Mesendoderm (in vitro differentiated cells): ENCODE measurements at regions not wholly inside any gene's neighbourhood (a gene's known extent, or its start where the extent isn't known, plus 50 kb on each side); places are given as distances from the start of the nearest gene placed in this dataset.

ENCODE experiments used
- DNase-seq: peaks from one replicate; pipeline ENCODE4 v3.0.0; 2013
- H2AK5ac ChIP-seq: 2 replicates; pipeline ENCODE4 v1.6.1; 2013; ENCODE audit warnings: low read length, inconsistent platforms
- H2BK120ac ChIP-seq: 2 replicates; pipeline ENCODE4 v1.6.1; 2013; ENCODE audit warnings: low read depth, mild to moderate bottlenecking, low read length, moderate library complexity, mixed read lengths
- H2BK15ac ChIP-seq: replicated peaks from 2 replicates; pipeline ENCODE4 v1.6.1; 2013; ENCODE audit warnings: low read depth, mild to moderate bottlenecking, moderate library complexity
- H2BK5ac ChIP-seq: 2 replicates; pipeline ENCODE4 v1.6.1; 2013; ENCODE audit warnings: low read length, inconsistent platforms
- H3K18ac ChIP-seq: 2 replicates; pipeline ENCODE4 v1.6.1; 2013; ENCODE audit warnings: mild to moderate bottlenecking, low read length, mixed read lengths
- H3K23ac ChIP-seq: one replicate; pipeline ENCODE4 v1.6.1; 2013; ENCODE audit warnings: low read length
- H3K27ac ChIP-seq: 2 replicates; pipeline ENCODE4 v1.5.1; 2013; ENCODE audit warnings: low read depth, mild to moderate bottlenecking, inconsistent platforms, low read length, moderate library complexity
- H3K27me3 ChIP-seq: 2 replicates; pipeline ENCODE4 v1.6.1; 2013; ENCODE audit warnings: low read length, control low read depth, mild to moderate bottlenecking, inconsistent platforms; ENCODE audit not compliant: insufficient read depth, poor library complexity
- H3K36me3 ChIP-seq: 2 replicates; pipeline ENCODE4 v1.6.1; 2013; ENCODE audit warnings: low read length, inconsistent platforms; ENCODE audit not compliant: control insufficient read depth, insufficient read depth
- H3K4ac ChIP-seq: one replicate; pipeline ENCODE4 v1.6.1; 2013; ENCODE audit warnings: low read depth, mild to moderate bottlenecking, low read length, moderate library complexity
- H3K4me1 ChIP-seq: 2 replicates; pipeline ENCODE4 v1.6.1; 2013; ENCODE audit warnings: low read depth, low read length, inconsistent platforms; ENCODE audit not compliant: control insufficient read depth
- H3K4me2 ChIP-seq: 2 replicates; pipeline ENCODE4 v1.6.1; 2013; ENCODE audit warnings: low read length
- H3K4me3 ChIP-seq: 2 replicates; pipeline ENCODE4 v1.5.1; 2013; ENCODE audit warnings: mild to moderate bottlenecking, low read length
- H3K56ac ChIP-seq: one replicate; pipeline ENCODE4 v1.6.1; 2013; ENCODE audit warnings: low read length
- H3K79me1 ChIP-seq: 2 replicates; pipeline ENCODE4 v1.6.1; 2013; ENCODE audit warnings: low read length, inconsistent platforms
- H3K79me2 ChIP-seq: 2 replicates; pipeline ENCODE4 v1.6.1; 2013; ENCODE audit warnings: mild to moderate bottlenecking, low read length; ENCODE audit not compliant: control insufficient read depth, insufficient read depth
- H3K9ac ChIP-seq: 2 replicates; pipeline ENCODE4 v1.6.1; 2013; ENCODE audit warnings: low read length, inconsistent platforms
- H4K5ac ChIP-seq: one replicate; pipeline ENCODE4 v1.6.1; 2013; ENCODE audit warnings: low read length
- H4K8ac ChIP-seq: one replicate; pipeline ENCODE4 v1.6.1; 2013; ENCODE audit warnings: low read depth, mild to moderate bottlenecking, control low read depth, low read length, moderate library complexity
- WGBS: extraction: QIAGEN DNeasy Blood & Tissue Kit; methylation state at CpG from one replicate; pipeline ENCODE4 v1.1.7; 2013; ENCODE audit warnings: low lambda C conversion rate, missing lambda C conversion rate; ENCODE audit not compliant: insufficient coverage; ENCODE audit errors: extremely low coverage; 5-methylcytosine and 5-hydroxymethylcytosine counted together

- no peak overlapping the region for H3K9ac ChIP-seq
- no peaks in the 10 kb centered on the region for H3K27me3 ChIP-seq
- H3K4me3 ChIP-seq, result no peak overlapping the region
Observed at GRCh38 chr5:136600306-136600705, 235.0 kb upstream of the TRPC7 start.

GRCh38 chr5:136598802-136599404, 233.6 kb upstream of the TRPC7 start:
- Histone ChIP-seq H4K8ac (no peak overlapping the region), H3K79me1 (no peaks in the 10 kb centered on the region), H3K27ac (no peak overlapping the region), H3K9ac (no peak overlapping the region), H3K79me2 (no peaks in the 10 kb centered on the region), H3K36me3 (no peaks in the 10 kb centered on the region), H2BK15ac (no peak overlapping the region), H3K4me3 (no peak overlapping the region), H3K4me1 (no peaks in the 10 kb centered on the region), H4K5ac (no peak overlapping the region), H3K4ac (no peak overlapping the region), H2BK120ac (no peak overlapping the region), H3K18ac (no peak overlapping the region), H3K4me2 (no peak overlapping the region), H3K27me3 (no peaks in the 10 kb centered on the region), H3K23ac (no peak overlapping the region), H2BK5ac (no peak overlapping the region), H2AK5ac (no peak overlapping the region), H3K56ac (no peak overlapping the region)
- DNase-seq, result no peak
- no CpG with 5 or more reads among the region's 3 CpGs for WGBS

More at GRCh38 chr5:136600306-136600705, 235.0 kb upstream of the TRPC7 start:
- Histone ChIP-seq H4K5ac (no peak overlapping the region), H3K79me2 (no peaks in the 10 kb centered on the region), H2BK5ac (no peak overlapping the region), H2BK15ac (no peak overlapping the region), H3K4me2 (no peak overlapping the region), H2BK120ac (no peak overlapping the region), H3K4me1 (no peaks in the 10 kb centered on the region), H2AK5ac (no peak overlapping the region), H3K36me3 (no peaks in the 10 kb centered on the region), H3K27ac (no peak overlapping the region), H3K4ac (no peak overlapping the region), H3K56ac (no peak overlapping the region), H3K23ac (no peak overlapping the region), H4K8ac (no peak overlapping the region), H3K18ac (no peak overlapping the region), H3K79me1 (no peaks in the 10 kb centered on the region)
- no peak for DNase-seq
- no CpG with 5 or more reads among the region's 1 CpG for WGBS

- Histone ChIP-seq H3K27ac (no peak overlapping the region), H3K79me2 (no peaks in the 10 kb centered on the region), H2AK5ac (no peak overlapping the region), H3K4me3 (no peak overlapping the region), H3K18ac (no peak overlapping the region), H2BK120ac (no peak overlapping the region), H3K36me3 (no peaks in the 10 kb centered on the region), H3K79me1 (no peaks in the 10 kb centered on the region), H4K8ac (no peak overlapping the region), H4K5ac (no peak overlapping the region), H3K4ac (no peak overlapping the region), H2BK15ac (no peak overlapping the region), H2BK5ac (no peak overlapping the region), H3K4me2 (no peak overlapping the region), H3K27me3 (no peaks in the 10 kb centered on the region), H3K56ac (no peak overlapping the region), H3K23ac (no peak overlapping the region), H3K4me1 (no peaks in the 10 kb centered on the region), H3K9ac (no peak overlapping the region)
- no CpG with 5 or more reads among the region's 2 CpGs for WGBS
- peak; percentile 25 for DNase-seq
Observed at GRCh38 chr5:136594416-136594815, 229.1 kb upstream of the TRPC7 start.

- Histone ChIP-seq H3K23ac (no peak overlapping the region), H3K27ac (no peak overlapping the region), H4K8ac (no peak overlapping the region), H3K4me1 (no peaks in the 10 kb centered on the region), H3K27me3 (no peaks in the 10 kb centered on the region), H3K18ac (no peak overlapping the region), H3K79me1 (no peaks in the 10 kb centered on the region), H3K79me2 (no peaks in the 10 kb centered on the region), H3K4me2 (no peak overlapping the region), H2BK5ac (no peak overlapping the region), H2BK120ac (no peak overlapping the region), H3K4me3 (no peak overlapping the region), H3K9ac (no peak overlapping the region), H3K56ac (no peak overlapping the region), H3K36me3 (no peaks in the 10 kb centered on the region), H3K4ac (no peak overlapping the region), H4K5ac (no peak overlapping the region), H2BK15ac (no peak overlapping the region), H2AK5ac (no peak overlapping the region)
- DNase-seq, result no peak
- no CpG with 5 or more reads among the region's 1 CpG for WGBS
Observed at GRCh38 chr5:136590581-136590980, 225.2 kb upstream of the TRPC7 start.

GRCh38 chr5:136586196-136586595, 220.9 kb upstream of the TRPC7 start:
- no peak overlapping the region for H2BK5ac ChIP-seq
- H4K8ac ChIP-seq, result no peak overlapping the region
- H3K9ac ChIP-seq, result no peak overlapping the region
- no peak for DNase-seq
- no peak overlapping the region for H2AK5ac ChIP-seq
- H3K18ac ChIP-seq, result no peak overlapping the region
- no peak overlapping the region for H3K4me2 ChIP-seq
- WGBS, result no CpG with 5 or more reads among the region's 2 CpGs
- H3K27me3 ChIP-seq, result no peaks in the 10 kb centered on the region
- H3K4me1 ChIP-seq, result no peaks in the 10 kb centered on the region
- H3K56ac ChIP-seq, result no peak overlapping the region
- H4K5ac ChIP-seq, result no peak overlapping the region
- no peak overlapping the region for H3K4me3 ChIP-seq
- H2BK15ac ChIP-seq, result no peak overlapping the region
- no peaks in the 10 kb centered on the region for H3K79me2 ChIP-seq
- H3K4ac ChIP-seq, result no peak overlapping the region
- no peaks in the 10 kb centered on the region for H3K79me1 ChIP-seq
- H3K23ac ChIP-seq, result no peak overlapping the region
- no peak overlapping the region for H3K27ac ChIP-seq
- H2BK120ac ChIP-seq, result no peak overlapping the region
- H3K36me3 ChIP-seq, result no peaks in the 10 kb centered on the region

- Histone ChIP-seq H3K36me3 (no peaks in the 10 kb centered on the region), H3K23ac (no peak overlapping the region), H3K18ac (no peak overlapping the region), H3K4me2 (no peak overlapping the region), H2BK120ac (no peak overlapping the region), H2AK5ac (no peak overlapping the region), H3K27me3 (no peaks in the 10 kb centered on the region), H4K8ac (no peak overlapping the region), H3K79me2 (no peaks in the 10 kb centered on the region), H3K79me1 (no peaks in the 10 kb centered on the region), H2BK15ac (no peak overlapping the region), H3K9ac (no peak overlapping the region), H3K4ac (no peak overlapping the region), H3K4me3 (no peak overlapping the region), H3K56ac (no peak overlapping the region), H2BK5ac (no peak overlapping the region), H3K27ac (no peak overlapping the region), H4K5ac (no peak overlapping the region), H3K4me1 (no peaks in the 10 kb centered on the region)
- no peak for DNase-seq
- WGBS, result no CpG with 5 or more reads among the region's 4 CpGs
Observed at GRCh38 chr5:136584474-136584873, 219.1 kb upstream of the TRPC7 start.
